C4-2B (cell line): ENCODE measurements at regions not wholly inside any gene's neighbourhood (a gene's known extent, or its start where the extent isn't known, plus 50 kb on each side); places are given as distances from the start of the nearest gene placed in this dataset.

Experiments used
- H3K27ac ChIP-seq: fragments of 450-650 bp; 2 replicates; pipeline ENCODE4 v1.5.1; 2017
- CTCF ChIP-seq: fragments of 450-650 bp; conservative IDR thresholded peaks from 2 replicates; pipeline ENCODE4 v1.5.1; 2017; ENCODE audit warnings: mild to moderate bottlenecking
- ZFX ChIP-seq: fragments of 450-650 bp; IDR thresholded peaks from 2 replicates; pipeline ENCODE4 v1.6.1; 2017

GRCh38 chr10:84921701-84922100 lies 593.3 kb downstream of the CCSER2 start:
- TF ChIP-seq CTCF = no peak
- TF ChIP-seq ZFX = no peak

GRCh38 chr10:84924131-84924530 lies 595.7 kb downstream of the CCSER2 start:
- no peak for TF ChIP-seq CTCF
- no peak for TF ChIP-seq ZFX

More at GRCh38 chr10:84921701-84922100, 593.3 kb downstream of the CCSER2 start:
- no peak overlapping the region for H3K27ac ChIP-seq

GRCh38 chr10:84925495-84925894 lies 597.1 kb downstream of the CCSER2 start:
- no peak for TF ChIP-seq ZFX
- no peak for TF ChIP-seq CTCF

More at GRCh38 chr10:84924131-84924530, 595.7 kb downstream of the CCSER2 start:
- no peak overlapping the region for H3K27ac ChIP-seq

GRCh38 chr10:84933402-84933801 lies 605.0 kb downstream of the CCSER2 start:
- no peak overlapping the region for H3K27ac ChIP-seq
- no peak for TF ChIP-seq ZFX
- TF ChIP-seq CTCF = no peak

More at GRCh38 chr10:84925495-84925894, 597.1 kb downstream of the CCSER2 start:
- no peak overlapping the region for H3K27ac ChIP-seq

- TF ChIP-seq CTCF (no peak), ZFX (no peak)
- no peak overlapping the region for H3K27ac ChIP-seq
Measured at GRCh38 chr10:84935772-84936171, 607.4 kb downstream of the CCSER2 start.

- no peak overlapping the region for H3K27ac ChIP-seq
- TF ChIP-seq CTCF (no peak), ZFX (no peak)
Measured at GRCh38 chr10:84938117-84938905, 609.9 kb downstream of the CCSER2 start.

- TF ChIP-seq CTCF (no peak), ZFX (no peak)
- no peak overlapping the region for H3K27ac ChIP-seq
Measured at GRCh38 chr10:84943541-84943940, 615.2 kb downstream of the CCSER2 start.
